ES-I3 (cell line): ENCODE measurements at regions not wholly inside any gene's neighbourhood (a gene's known extent, or its start where the extent isn't known, plus 50 kb on each side); places are given as distances from the start of the nearest gene placed in this dataset.

ENCODE experiments used
- H3K36me3 ChIP-seq: 2 replicates; pipeline ENCODE4 v1.6.1; 2013; ENCODE audit warnings: mild to moderate bottlenecking, low read length, control low read depth, moderate library complexity; ENCODE audit not compliant: insufficient read depth
- H3K4me1 ChIP-seq: 2 replicates; pipeline ENCODE4 v1.6.1; 2013; ENCODE audit warnings: mild to moderate bottlenecking, control low read depth, low read length; ENCODE audit not compliant: insufficient read depth
- H3K9ac ChIP-seq: 2 replicates; pipeline ENCODE4 v1.6.1; 2013; ENCODE audit warnings: low read depth, mild to moderate bottlenecking, low read length, moderate library complexity
- H3K9me3 ChIP-seq: 2 replicates; pipeline ENCODE4 v1.6.1; 2013; ENCODE audit warnings: mild to moderate bottlenecking, low read length, moderate library complexity; ENCODE audit not compliant: control insufficient read depth, insufficient read depth

DNA sequence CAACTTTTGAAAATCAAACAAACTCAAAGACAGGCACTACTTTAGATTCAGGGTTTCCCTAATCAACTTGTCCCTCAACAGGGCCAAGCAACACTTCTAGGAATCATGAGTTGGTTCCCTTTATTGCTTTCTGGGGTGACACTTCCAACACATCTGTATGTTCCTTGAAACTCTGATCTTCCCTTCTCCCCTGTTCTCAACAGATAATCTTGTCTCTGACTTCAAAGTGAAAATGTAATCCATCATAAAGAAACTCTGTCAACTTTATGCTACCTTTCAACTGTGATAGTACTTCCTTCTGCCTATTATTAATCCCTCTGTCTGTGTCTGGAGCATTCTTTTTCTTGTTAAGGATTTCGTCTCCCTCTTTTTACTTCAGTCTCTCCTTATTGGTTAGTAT lies 250.1 kb upstream of the MEF2C start:
- Histone ChIP-seq H3K9ac (no peak overlapping the region), H3K36me3 (no peaks in the 10 kb centered on the region), H3K4me1 (peaks cover 5% of the 10 kb centered on the region; the same call in 1 of the 2 replicates), H3K9me3 (no peaks in the 10 kb centered on the region)

DNA sequence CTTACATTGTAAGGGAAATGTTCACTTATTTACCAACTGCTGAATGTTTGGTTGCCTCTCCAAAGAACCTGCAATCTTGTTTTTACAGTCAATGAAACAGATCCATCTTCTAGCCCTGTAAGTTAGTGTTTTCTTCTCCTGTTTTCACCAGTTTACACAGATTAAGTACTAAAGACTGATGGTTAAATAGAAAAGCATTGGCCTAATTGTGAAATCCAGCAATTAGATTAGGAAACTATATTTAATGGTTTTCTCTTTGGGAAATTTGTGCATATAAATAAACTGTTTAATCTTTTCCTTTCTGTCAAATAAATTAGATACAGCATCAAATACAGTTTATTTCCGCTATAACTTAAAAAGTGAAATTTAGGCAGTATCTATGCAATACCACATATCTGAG lies 247.9 kb upstream of the MEF2C start:
- Histone ChIP-seq H3K9ac (no peak overlapping the region), H3K36me3 (no peaks in the 10 kb centered on the region), H3K4me1 (peaks cover 1% of the 10 kb centered on the region; the same call in 1 of the 2 replicates), H3K9me3 (no peaks in the 10 kb centered on the region)

DNA sequence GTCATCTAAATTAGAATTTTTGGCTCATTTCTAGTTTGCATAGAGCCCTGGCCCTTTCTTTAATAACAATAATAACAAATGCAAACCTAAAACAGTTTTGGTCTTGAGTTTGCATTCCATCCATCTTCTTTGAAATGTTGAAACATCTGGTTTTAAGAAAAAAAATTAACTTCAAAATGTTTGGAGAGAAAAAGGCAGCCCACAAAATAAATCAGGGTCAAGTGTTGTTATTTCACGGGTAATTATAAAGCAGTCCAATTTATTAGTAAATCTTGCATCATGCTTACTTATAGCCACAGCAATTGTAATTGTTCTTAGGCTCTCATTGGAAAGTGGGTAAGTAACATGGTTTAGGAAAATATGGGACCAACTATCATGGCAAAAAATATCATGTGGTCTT lies 247.0 kb upstream of the MEF2C start:
- Histone ChIP-seq H3K9me3 (no peaks in the 10 kb centered on the region), H3K9ac (no peak overlapping the region), H3K4me1 (no peaks in the 10 kb centered on the region), H3K36me3 (no peaks in the 10 kb centered on the region)

DNA sequence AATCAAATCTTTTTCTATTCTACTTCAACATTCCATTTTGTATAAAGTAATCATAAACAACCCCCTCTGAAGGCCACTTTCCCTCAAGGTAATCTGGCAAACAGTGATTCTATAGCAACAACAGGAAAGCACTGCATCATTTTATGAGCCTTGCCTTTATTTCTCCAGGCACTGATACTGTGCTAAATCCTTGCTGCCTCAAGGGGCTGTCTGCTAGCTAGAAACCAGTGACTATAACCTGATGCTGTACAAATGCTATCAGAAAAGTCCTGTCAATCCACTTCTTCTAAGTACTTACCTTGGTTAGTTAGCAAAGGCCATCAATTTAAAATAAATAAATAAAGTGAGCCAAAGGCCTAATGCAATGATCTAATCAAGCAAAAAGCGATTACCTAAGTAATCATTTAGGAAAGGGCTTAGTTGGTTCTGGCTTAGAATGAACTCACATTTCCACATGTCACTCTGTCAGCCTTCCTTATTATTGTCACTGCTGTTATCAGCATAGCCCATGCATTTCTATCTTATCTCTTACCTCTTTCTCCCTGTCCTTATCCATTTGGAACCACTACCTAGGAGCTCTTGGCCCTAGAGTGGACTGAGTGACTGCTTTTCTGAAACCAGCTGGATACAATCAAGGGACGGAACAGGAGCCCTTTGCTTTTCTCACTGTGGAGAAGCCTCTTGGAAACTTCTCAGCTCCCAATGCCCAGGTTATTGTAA lies 246.1 kb upstream of the MEF2C start:
- Histone ChIP-seq H3K4me1 (no peaks in the 10 kb centered on the region), H3K9me3 (no peaks in the 10 kb centered on the region), H3K9ac (no peak overlapping the region), H3K36me3 (no peaks in the 10 kb centered on the region)

DNA sequence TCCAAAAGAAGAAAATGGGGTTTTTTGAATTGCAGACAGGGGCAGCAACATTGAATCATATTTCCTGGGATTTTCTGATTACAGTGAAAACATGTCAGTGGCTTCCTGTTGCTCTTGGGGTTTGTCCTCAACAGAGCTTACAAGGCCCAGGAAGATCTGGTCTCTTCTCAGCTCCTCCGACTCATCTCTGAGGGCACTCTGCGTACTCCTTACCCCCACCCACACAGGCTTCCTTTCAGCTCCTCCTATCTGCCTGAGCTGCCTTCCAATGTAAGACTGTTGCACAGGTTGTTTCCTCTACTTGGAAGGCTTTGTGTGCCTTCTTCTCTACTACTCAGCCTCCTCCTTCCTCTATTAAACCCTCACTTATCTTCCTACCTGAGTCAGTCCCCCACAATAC lies 245.1 kb upstream of the MEF2C start:
- no peaks in the 10 kb centered on the region for H3K36me3 ChIP-seq
- no peaks in the 10 kb centered on the region for H3K9me3 ChIP-seq
- no peak overlapping the region for H3K9ac ChIP-seq
- no peaks in the 10 kb centered on the region for H3K4me1 ChIP-seq

DNA sequence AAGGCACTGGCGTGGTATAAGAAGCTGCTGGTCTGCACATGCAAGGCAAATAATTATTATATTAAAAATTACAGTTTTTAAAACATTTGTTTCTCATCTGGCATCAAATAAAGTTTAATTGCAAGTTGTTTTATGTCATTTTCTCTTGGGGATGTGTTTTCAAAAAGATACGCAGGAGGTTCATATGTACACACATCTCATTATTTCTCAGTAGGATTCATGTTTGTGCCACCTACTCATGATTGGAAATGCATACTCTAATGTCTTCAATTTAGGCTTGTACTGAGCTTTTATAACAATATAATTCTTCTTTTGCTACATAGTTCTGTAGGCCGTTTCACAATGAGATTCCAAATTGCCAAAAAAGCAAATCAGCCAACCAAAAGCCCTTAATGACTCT lies 244.2 kb upstream of the MEF2C start:
- Histone ChIP-seq H3K9ac (no peak overlapping the region), H3K9me3 (no peaks in the 10 kb centered on the region), H3K36me3 (no peaks in the 10 kb centered on the region), H3K4me1 (no peaks in the 10 kb centered on the region)

GRCh38 chr5:89125372-89125771 lies 242.4 kb upstream of the MEF2C start:
- no peaks in the 10 kb centered on the region for H3K9me3 ChIP-seq
- H3K4me1 ChIP-seq, result no peaks in the 10 kb centered on the region
- H3K36me3 ChIP-seq, result no peaks in the 10 kb centered on the region
- no peak overlapping the region for H3K9ac ChIP-seq

DNA sequence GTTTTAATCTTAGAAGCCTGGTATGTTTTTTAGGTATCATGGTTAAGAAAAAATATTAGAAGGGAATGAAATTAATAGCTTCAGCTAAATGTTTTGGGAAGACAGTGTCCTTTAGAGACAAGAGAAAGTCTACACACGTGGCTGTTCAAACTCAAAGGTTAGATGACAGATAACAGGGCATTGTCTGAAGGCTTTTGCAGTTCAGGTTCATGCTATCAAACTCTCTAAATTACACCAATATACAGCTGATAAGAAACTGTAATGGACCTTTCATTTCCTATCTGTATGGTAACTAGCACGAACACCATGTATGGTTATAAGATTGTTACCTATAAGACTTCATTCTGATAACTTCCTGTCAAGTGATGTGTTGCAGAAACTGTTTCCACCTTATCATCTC lies 240.6 kb upstream of the MEF2C start:
- no peaks in the 10 kb centered on the region for H3K9me3 ChIP-seq
- H3K36me3 ChIP-seq, result no peaks in the 10 kb centered on the region
- no peak overlapping the region for H3K9ac ChIP-seq
- no peaks in the 10 kb centered on the region for H3K4me1 ChIP-seq

GRCh38 chr5:89120719-89121118 lies 237.7 kb upstream of the MEF2C start:
- H3K9ac ChIP-seq, result no peak overlapping the region
- H3K36me3 ChIP-seq, result no peaks in the 10 kb centered on the region
- no peaks in the 10 kb centered on the region for H3K4me1 ChIP-seq
- no peaks in the 10 kb centered on the region for H3K9me3 ChIP-seq

DNA sequence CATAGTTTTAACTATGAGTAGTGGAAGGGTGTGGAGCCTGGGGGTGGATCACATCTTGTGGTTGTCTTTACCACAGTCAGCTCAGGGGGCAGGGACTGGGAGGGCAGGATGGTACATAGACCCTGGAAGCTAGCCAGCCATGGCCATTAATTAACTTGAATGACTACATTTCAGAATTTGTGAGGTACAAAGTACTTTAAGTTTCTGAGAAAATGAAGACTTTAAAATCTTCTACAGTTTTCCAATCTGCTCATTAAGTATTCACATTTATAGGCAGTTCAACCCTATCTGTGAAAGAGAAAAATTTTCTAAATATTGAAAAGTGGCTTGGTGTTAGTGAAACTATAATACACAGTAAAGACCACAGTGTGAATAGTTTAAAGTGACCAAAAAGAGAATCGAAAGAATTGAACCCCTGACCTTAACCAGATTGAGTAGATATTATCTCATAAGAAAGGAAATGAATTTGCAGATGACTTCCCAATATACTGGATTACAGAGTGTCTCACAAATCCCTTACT lies 234.2 kb upstream of the MEF2C start:
- H3K9me3 ChIP-seq, result no peaks in the 10 kb centered on the region
- no peaks in the 10 kb centered on the region for H3K36me3 ChIP-seq
- H3K4me1 ChIP-seq, result peaks cover 5% of the 10 kb centered on the region; the same call in 1 of the 2 replicates
- H3K9ac ChIP-seq, result no peak overlapping the region

- H3K4me1 ChIP-seq, result peaks cover 5% of the 10 kb centered on the region; the same call in 1 of the 2 replicates
- no peak overlapping the region for H3K9ac ChIP-seq
- H3K36me3 ChIP-seq, result no peaks in the 10 kb centered on the region
- no peaks in the 10 kb centered on the region for H3K9me3 ChIP-seq
Observed at GRCh38 chr5:89110916-89111646, 228.1 kb upstream of the MEF2C start.

GRCh38 chr5:89106480-89106879 lies 223.5 kb upstream of the MEF2C start:
- H3K9me3 ChIP-seq, result no peaks in the 10 kb centered on the region
- no peaks in the 10 kb centered on the region for H3K4me1 ChIP-seq
- H3K36me3 ChIP-seq, result no peaks in the 10 kb centered on the region
- H3K9ac ChIP-seq, result no peak overlapping the region

GRCh38 chr5:89105836-89106235 lies 222.9 kb upstream of the MEF2C start:
- Histone ChIP-seq H3K9ac (no peak overlapping the region), H3K4me1 (no peaks in the 10 kb centered on the region)

DNA sequence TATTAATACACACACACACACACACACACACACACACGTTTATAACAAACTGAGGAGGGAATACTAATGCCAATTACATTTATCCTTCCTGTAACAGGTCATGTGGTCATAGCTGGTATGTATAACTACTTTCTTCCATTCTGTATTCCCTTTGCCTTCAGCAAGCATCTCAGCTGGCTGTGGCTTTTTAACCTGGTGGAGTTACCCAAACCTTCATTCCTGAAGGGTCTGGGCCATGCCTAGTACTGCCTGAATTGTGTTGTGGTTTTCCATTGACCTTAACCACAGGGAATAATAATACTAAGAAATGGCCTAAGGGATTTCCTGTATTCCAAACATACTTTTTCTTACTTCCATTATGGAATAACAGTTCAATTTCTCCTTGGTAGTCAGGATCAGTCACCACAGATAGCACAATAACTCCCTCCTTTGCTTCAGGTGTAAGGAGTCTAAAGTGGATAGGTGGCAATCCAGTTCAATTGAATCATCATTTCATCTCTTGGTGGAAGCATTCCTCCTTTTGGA lies 222.2 kb upstream of the MEF2C start:
- H3K9me3 ChIP-seq, result no peaks in the 10 kb centered on the region
- no peaks in the 10 kb centered on the region for H3K4me1 ChIP-seq
- no peaks in the 10 kb centered on the region for H3K36me3 ChIP-seq
- H3K9ac ChIP-seq, result no peak overlapping the region

More at GRCh38 chr5:89105836-89106235, 222.9 kb upstream of the MEF2C start:
- Histone ChIP-seq H3K9me3 (no peaks in the 10 kb centered on the region), H3K36me3 (no peaks in the 10 kb centered on the region)
